IMR-90 (cell line): ENCODE measurements at regions not wholly inside any gene's neighbourhood (a gene's known extent, or its start where the extent isn't known, plus 50 kb on each side); places are given as distances from the start of the nearest gene placed in this dataset.

ENCODE experiments used
- ATAC-seq: fragments of 200-7000 bp; cut with Tn5 transposase; 2 replicates; pipeline ENCODE4 v1.9.1; 2020; ENCODE audit warnings: low read depth, mild to moderate bottlenecking, moderate library complexity
- BruUV-seq: library from RNA; stranded (reverse); fragments of 400-500 nt; replicated peaks from 2 replicates; lab custom pipeline; 2021; lab: Mats Ljungman, UMichigan
- CTCF ChIA-PET: fragments of 300-600 bp; formaldehyde crosslinking; extraction: SDS; loops from one replicate; lab custom pipeline; 2021; ENCODE audit warnings: antibody characterized with exemption; lab: Yijun Ruan, JAX
- POLR2A ChIA-PET: fragments of 300-600 bp; sonication (Branson Sonifier 250); formaldehyde crosslinking; loops from one replicate; lab custom pipeline; 2022; ENCODE audit warnings: antibody characterized with exemption; ENCODE audit not compliant: unreplicated experiment; lab: Charles Lee
- DNase-seq: peaks from one replicate; pipeline ENCODE4 v3.0.0; 2013
- H2AFZ ChIP-seq: replicated peaks from 2 replicates; pipeline ENCODE3; 2013; ENCODE audit warnings: low read length, mild to moderate bottlenecking; ENCODE audit not compliant: poor library complexity
- H2AK5ac ChIP-seq: 2 replicates; pipeline ENCODE4 v1.6.1; 2013; ENCODE audit warnings: low read depth, low read length, inconsistent platforms
- H2AK9ac ChIP-seq: replicated peaks from 2 replicates; pipeline ENCODE3; 2013; ENCODE audit warnings: mild to moderate bottlenecking, low read depth, low read length, moderate library complexity; ENCODE audit not compliant: poor library complexity
- H2BK120ac ChIP-seq: 2 replicates; pipeline ENCODE4 v1.6.1; 2013; ENCODE audit warnings: low read depth, low read length, inconsistent platforms
- H2BK15ac ChIP-seq: 3 replicates; pipeline ENCODE4 v1.6.1; 2013; ENCODE audit warnings: low read depth, low read length, inconsistent platforms
- H2BK20ac ChIP-seq: 2 replicates; pipeline ENCODE4 v1.6.1; 2013; ENCODE audit warnings: low read depth, mild to moderate bottlenecking, inconsistent platforms, low read length, moderate library complexity
- H2BK5ac ChIP-seq: 2 replicates; pipeline ENCODE4 v1.6.1; 2013; ENCODE audit warnings: mild to moderate bottlenecking, low read depth, low read length, inconsistent platforms; ENCODE audit not compliant: poor library complexity, severe bottlenecking
- H3K14ac ChIP-seq: replicated peaks from 2 replicates; pipeline ENCODE4 v1.6.1; 2013; ENCODE audit warnings: low read depth, low read length, inconsistent platforms
- H3K18ac ChIP-seq: 2 replicates; pipeline ENCODE4 v1.6.1; 2013; ENCODE audit warnings: low read depth, low read length, control low read depth
- H3K23ac ChIP-seq: 2 replicates; pipeline ENCODE4 v1.6.1; 2013; ENCODE audit warnings: low read depth, low read length, inconsistent platforms
- H3K27ac ChIP-seq: 2 replicates; pipeline ENCODE4 v1.5.1; 2013; ENCODE audit warnings: mild to moderate bottlenecking, control low read depth, low read length; ENCODE audit not compliant: insufficient read depth
- H3K27me3 ChIP-seq: 2 replicates; pipeline ENCODE4 v1.6.1; 2013; ENCODE audit warnings: low read length; ENCODE audit not compliant: control insufficient read depth, insufficient read depth
- H3K36me3 ChIP-seq: 2 replicates; pipeline ENCODE4 v1.6.1; 2013; ENCODE audit warnings: low read length, mixed read lengths; ENCODE audit not compliant: control insufficient read depth, insufficient read depth
- H3K4ac ChIP-seq: 2 replicates; pipeline ENCODE4 v1.6.1; 2013; ENCODE audit warnings: low read depth, low read length, inconsistent platforms
- H3K4me1 ChIP-seq: 2 replicates; pipeline ENCODE4 v1.6.1; 2013; ENCODE audit warnings: low read length, mixed read lengths; ENCODE audit not compliant: control insufficient read depth, insufficient read depth
- H3K4me2 ChIP-seq: 2 replicates; pipeline ENCODE4 v1.6.1; 2013; ENCODE audit warnings: low read depth, mild to moderate bottlenecking, control low read depth, low read length, moderate library complexity
- H3K4me3 ChIP-seq: 2 replicates; pipeline ENCODE4 v1.5.1; 2013; ENCODE audit warnings: low read depth, mild to moderate bottlenecking, control low read depth, low read length, moderate library complexity; ENCODE audit not compliant: insufficient read depth
- H3K56ac ChIP-seq: 2 replicates; pipeline ENCODE4 v1.6.1; 2013; ENCODE audit warnings: low read length, inconsistent platforms; ENCODE audit not compliant: insufficient read depth; ENCODE audit errors: extremely low read depth
- H3K79me1 ChIP-seq, 2 experiments: 2 replicates each; pipeline ENCODE4 v1.6.1; 2013; ENCODE audit warnings: low read length in 2 of 2, inconsistent platforms in 1 of 2, low read depth in 1 of 2
- H3K9ac ChIP-seq: 2 replicates; pipeline ENCODE4 v1.6.1; 2013; ENCODE audit warnings: low read depth, low read length, control low read depth
- H3K9me1 ChIP-seq: 2 replicates; pipeline ENCODE4 v1.6.1; 2013; ENCODE audit warnings: low read length, inconsistent platforms; ENCODE audit not compliant: insufficient read depth
- H3K9me3 ChIP-seq: 2 replicates; pipeline ENCODE4 v1.6.1; 2013; ENCODE audit warnings: low read length; ENCODE audit not compliant: control insufficient read depth, insufficient read depth
- H4K20me1 ChIP-seq: 2 replicates; pipeline ENCODE4 v1.6.1; 2013; ENCODE audit warnings: low read length, inconsistent platforms; ENCODE audit not compliant: insufficient read depth
- H4K5ac ChIP-seq: 2 replicates; pipeline ENCODE4 v1.6.1; 2013; ENCODE audit warnings: mild to moderate bottlenecking, low read depth, low read length, control low read depth
- H4K8ac ChIP-seq, 2 experiments: 2 replicates each; pipeline ENCODE4 v1.6.1; 2013; ENCODE audit warnings: low read depth in 2 of 2, low read length in 2 of 2, control low read depth in 1 of 2, inconsistent platforms in 1 of 2
- H4K91ac ChIP-seq: 2 replicates; pipeline ENCODE4 v1.6.1; 2013; ENCODE audit warnings: low read depth, low read length, inconsistent platforms; ENCODE audit not compliant: insufficient read depth
- CEBPB ChIP-seq: IDR thresholded peaks from 2 replicates; pipeline ENCODE4 v1.6.1; 2012; ENCODE audit warnings: low read depth, low read length, improper control_type of control experiment
- CHD1 ChIP-seq: IDR thresholded peaks from 2 replicates; pipeline ENCODE4 v1.6.1; 2012; ENCODE audit warnings: low read depth, low read length, improper control_type of control experiment
- FOS ChIP-seq: fragments of 150-350 bp; IDR thresholded peaks from 2 replicates; pipeline ENCODE4 v1.6.1; 2016; ENCODE audit warnings: low read depth, low read length
- MAFK ChIP-seq: IDR thresholded peaks from 2 replicates; pipeline ENCODE4 v1.6.1; 2012; ENCODE audit warnings: low read depth, low read length, improper control_type of control experiment
- MAZ ChIP-seq: IDR thresholded peaks from 2 replicates; pipeline ENCODE4 v1.6.1; 2012; ENCODE audit warnings: low read depth, mild to moderate bottlenecking, low read length, improper control_type of control experiment, moderate library complexity, borderline replicate concordance
- MXI1 ChIP-seq: IDR thresholded peaks from 2 replicates; pipeline ENCODE4 v1.6.1; 2012; ENCODE audit warnings: low read depth, mild to moderate bottlenecking, low read length, moderate library complexity, borderline replicate concordance
- NFE2L2 ChIP-seq: fragments of 150-350 bp; IDR thresholded peaks from 2 replicates; pipeline ENCODE4 v1.6.1; 2016; ENCODE audit warnings: low read depth, mild to moderate bottlenecking, low read length
- POLR2A ChIP-seq: IDR thresholded peaks from 2 replicates; pipeline ENCODE4 v1.6.1; 2012; ENCODE audit warnings: mild to moderate bottlenecking, low read depth, low read length
- RAD21 ChIP-seq: IDR thresholded peaks from 2 replicates; pipeline ENCODE4 v1.6.1; 2012; ENCODE audit warnings: low read length, improper control_type of control experiment
- RCOR1 ChIP-seq: IDR thresholded peaks from 2 replicates; pipeline ENCODE4 v1.6.1; 2012; ENCODE audit warnings: mild to moderate bottlenecking, low read length, improper control_type of control experiment; ENCODE audit not compliant: insufficient replicate concordance
- RFX5 ChIP-seq: IDR thresholded peaks from 2 replicates; pipeline ENCODE4 v1.8.0; 2012; ENCODE audit warnings: low read depth, mild to moderate bottlenecking, low read length, moderate library complexity
- SMC3 ChIP-seq: fragments of 150-350 bp; IDR thresholded peaks from 2 replicates; pipeline ENCODE4 v1.6.1; 2016; ENCODE audit warnings: low read depth, mild to moderate bottlenecking, antibody characterized with exemption, low read length, moderate library complexity
- dilution Hi-C: fragments of 300-500 bp; cut with HindIII; formaldehyde crosslinking; loops from one replicate; pipeline ENCODE4 v1.14.3; 2018; ENCODE audit warnings: low sequenced_read_pairs; ENCODE audit not compliant: unreplicated experiment
- in situ Hi-C: fragments of 300-500 bp; cut with MboI; formaldehyde crosslinking; loops from 3 replicates; pipeline ENCODE4 v1.14.3; 2019; ENCODE audit warnings: low sequenced_read_pairs, inconsistent platforms, mixed read lengths
- intact Hi-C: fragments of 100-400 bp; cut with micrococcal nuclease; formaldehyde crosslinking; loops from 2 replicates; pipeline ENCODE4 v1.10.0; 2022
- TF ChIP-seq, protein P1 (sequence below): fragments of 150-350 bp; IDR thresholded peaks from 2 replicates; pipeline ENCODE4 v1.6.1; 2016; ENCODE audit warnings: low read depth, mild to moderate bottlenecking, low read length, moderate library complexity, borderline replicate concordance
- TF ChIP-seq, protein P2 (sequence below): conservative IDR thresholded peaks from 2 replicates; pipeline ENCODE4 v1.5.1; 2012; ENCODE audit warnings: mild to moderate bottlenecking, low read depth, low read length, improper control_type of control experiment
- TF ChIP-seq, protein P3 (sequence below): fragments of 150-350 bp; IDR thresholded peaks from 2 replicates; pipeline ENCODE4 v1.6.1; 2017; ENCODE audit warnings: mild to moderate bottlenecking, antibody characterized with exemption, low read length, low read depth

DNA sequence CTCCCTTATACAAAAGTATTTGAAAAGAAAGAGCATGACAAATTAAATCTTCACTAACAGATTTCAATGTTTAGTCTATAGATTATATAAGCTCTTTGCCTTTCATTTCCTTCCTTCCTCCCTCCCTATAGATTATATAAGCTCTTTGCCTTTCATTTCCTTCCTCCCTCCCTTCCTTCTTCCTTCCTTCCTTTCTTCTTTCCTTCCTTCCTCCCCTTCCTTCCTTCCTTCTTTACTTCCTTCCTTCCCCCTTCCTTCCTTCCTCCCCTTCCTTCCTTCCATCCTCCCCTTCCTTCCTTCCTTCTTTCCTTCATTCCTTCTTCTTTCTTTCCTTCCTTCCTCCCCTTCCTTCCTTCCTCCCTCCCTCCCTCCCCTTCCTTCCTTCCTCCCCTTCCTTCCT, 209.8 kb upstream of the CBLB start:
- DNase-seq (no peak), ATAC-seq (no peak)
- dilution Hi-C loops (no loop called here), in situ Hi-C loops (no loop called here), intact Hi-C loops (no loop called here)
- no peak overlapping the region for H4K5ac ChIP-seq
- no peak overlapping the region for H3K56ac ChIP-seq
- no peaks in the 10 kb centered on the region for H4K20me1 ChIP-seq
- H3K9me3 ChIP-seq = no peaks in the 10 kb centered on the region
- H2BK5ac ChIP-seq = no peak overlapping the region
- no TSS peak for BruUV-seq
- H3K18ac ChIP-seq = no peak overlapping the region
- no peak overlapping the region for H3K9ac ChIP-seq
- no peak overlapping the region for H3K4ac ChIP-seq
- H2BK15ac ChIP-seq = no peak overlapping the region
- no peak overlapping the region for H2AK5ac ChIP-seq
- H4K8ac ChIP-seq = no peak overlapping the region
- no peak overlapping the region for H2BK20ac ChIP-seq
- H2AFZ ChIP-seq = no peak overlapping the region
- TF ChIP-seq, protein P1, sequence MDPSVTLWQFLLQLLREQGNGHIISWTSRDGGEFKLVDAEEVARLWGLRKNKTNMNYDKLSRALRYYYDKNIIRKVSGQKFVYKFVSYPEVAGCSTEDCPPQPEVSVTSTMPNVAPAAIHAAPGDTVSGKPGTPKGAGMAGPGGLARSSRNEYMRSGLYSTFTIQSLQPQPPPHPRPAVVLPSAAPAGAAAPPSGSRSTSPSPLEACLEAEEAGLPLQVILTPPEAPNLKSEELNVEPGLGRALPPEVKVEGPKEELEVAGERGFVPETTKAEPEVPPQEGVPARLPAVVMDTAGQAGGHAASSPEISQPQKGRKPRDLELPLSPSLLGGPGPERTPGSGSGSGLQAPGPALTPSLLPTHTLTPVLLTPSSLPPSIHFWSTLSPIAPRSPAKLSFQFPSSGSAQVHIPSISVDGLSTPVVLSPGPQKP = no peak
- no peak for TF ChIP-seq CHD1
- no peak for TF ChIP-seq FOS
- no peak for TF ChIP-seq RCOR1
- TF ChIP-seq RAD21 = no peak
- no peak for TF ChIP-seq RFX5
- TF ChIP-seq, protein P2, sequence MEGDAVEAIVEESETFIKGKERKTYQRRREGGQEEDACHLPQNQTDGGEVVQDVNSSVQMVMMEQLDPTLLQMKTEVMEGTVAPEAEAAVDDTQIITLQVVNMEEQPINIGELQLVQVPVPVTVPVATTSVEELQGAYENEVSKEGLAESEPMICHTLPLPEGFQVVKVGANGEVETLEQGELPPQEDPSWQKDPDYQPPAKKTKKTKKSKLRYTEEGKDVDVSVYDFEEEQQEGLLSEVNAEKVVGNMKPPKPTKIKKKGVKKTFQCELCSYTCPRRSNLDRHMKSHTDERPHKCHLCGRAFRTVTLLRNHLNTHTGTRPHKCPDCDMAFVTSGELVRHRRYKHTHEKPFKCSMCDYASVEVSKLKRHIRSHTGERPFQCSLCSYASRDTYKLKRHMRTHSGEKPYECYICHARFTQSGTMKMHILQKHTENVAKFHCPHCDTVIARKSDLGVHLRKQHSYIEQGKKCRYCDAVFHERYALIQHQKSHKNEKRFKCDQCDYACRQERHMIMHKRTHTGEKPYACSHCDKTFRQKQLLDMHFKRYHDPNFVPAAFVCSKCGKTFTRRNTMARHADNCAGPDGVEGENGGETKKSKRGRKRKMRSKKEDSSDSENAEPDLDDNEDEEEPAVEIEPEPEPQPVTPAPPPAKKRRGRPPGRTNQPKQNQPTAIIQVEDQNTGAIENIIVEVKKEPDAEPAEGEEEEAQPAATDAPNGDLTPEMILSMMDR = no peak
- no peak for TF ChIP-seq MAFK
- no peak for TF ChIP-seq POLR2A
- TF ChIP-seq, protein P3, sequence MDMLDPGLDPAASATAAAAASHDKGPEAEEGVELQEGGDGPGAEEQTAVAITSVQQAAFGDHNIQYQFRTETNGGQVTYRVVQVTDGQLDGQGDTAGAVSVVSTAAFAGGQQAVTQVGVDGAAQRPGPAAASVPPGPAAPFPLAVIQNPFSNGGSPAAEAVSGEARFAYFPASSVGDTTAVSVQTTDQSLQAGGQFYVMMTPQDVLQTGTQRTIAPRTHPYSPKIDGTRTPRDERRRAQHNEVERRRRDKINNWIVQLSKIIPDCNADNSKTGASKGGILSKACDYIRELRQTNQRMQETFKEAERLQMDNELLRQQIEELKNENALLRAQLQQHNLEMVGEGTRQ = no peak
- TF ChIP-seq MXI1 = no peak
- TF ChIP-seq MAZ = no peak
- TF ChIP-seq SMC3 = no peak
- TF ChIP-seq NFE2L2 = no peak
- TF ChIP-seq CEBPB = no peak
- no peaks in the 10 kb centered on the region for H3K4me1 ChIP-seq
- no peaks in the 10 kb centered on the region for H3K36me3 ChIP-seq
- no peak overlapping the region for H4K91ac ChIP-seq
- H2BK120ac ChIP-seq = no peak overlapping the region
- POLR2A ChIA-PET = no interaction called here
- CTCF ChIA-PET = no interaction called here
- no peak overlapping the region for H2AK9ac ChIP-seq
- H3K4me2 ChIP-seq = no peak overlapping the region
- no peak overlapping the region for H3K27ac ChIP-seq
- no peak overlapping the region for H3K14ac ChIP-seq
- no peak overlapping the region for H3K23ac ChIP-seq
- H3K79me1 ChIP-seq = no peaks in the 10 kb centered on the region
- H3K4me3 ChIP-seq = no peak overlapping the region
- H3K9me1 ChIP-seq = no peaks in the 10 kb centered on the region
- H3K27me3 ChIP-seq = no peaks in the 10 kb centered on the region
